T-cell (primary cell): ENCODE measurements at regions not wholly inside any gene's neighbourhood (a gene's known extent, or its start where the extent isn't known, plus 50 kb on each side); places are given as distances from the start of the nearest gene placed in this dataset.

Source experiments
- ATAC-seq, 4 experiments: fragments of 200-7000 bp in 3 of 4; fragments of 150-1000 bp in 1 of 4; cut with Tn5 transposase; replicated peaks in 1 of 4; 1 replicate in 3 of 4; 2 replicates in 1 of 4; pipeline ENCODE4 v1.10.0; 2021; ENCODE audit warnings: moderate library complexity in 3 of 4, mild to moderate bottlenecking in 2 of 4, moderate number of reproducible peaks in 1 of 4
- CTCF ChIA-PET, 2 donors: fragments of 300-600 bp; sonication (Branson Sonifier 250); formaldehyde crosslinking; loops; one replicate each; lab custom pipeline; 2022; ENCODE audit warnings: antibody characterized with exemption in 2 of 2; lab: Charles Lee
- POLR2A ChIA-PET, 2 donors: fragments of 300-600 bp; sonication (Branson Sonifier 250); formaldehyde crosslinking; loops; one replicate each; lab custom pipeline; 2022; ENCODE audit warnings: antibody characterized with exemption in 2 of 2; lab: Charles Lee
- DNase-seq, 35 experiments: peaks; one replicate each; pipeline versions ENCODE4 v3.0.0 to v3.0.0-alpha.2; 2013 to 2023
- H3K27ac ChIP-seq: one replicate; pipeline ENCODE4 v1.5.1; 2013; ENCODE audit warnings: low read length
- H3K27me3 ChIP-seq, 2 experiments: replicated peaks in 1 of 2; 1 replicate in 1 of 2; 2 replicates in 1 of 2; pipeline versions ENCODE4 v1.6.1 to v1.7.0; 2013; ENCODE audit warnings: low read length in 1 of 2, mixed read lengths in 1 of 2; ENCODE audit not compliant: control insufficient read depth in 2 of 2, insufficient read depth in 2 of 2; ENCODE audit errors: extremely low read depth in 1 of 2
- H3K36me3 ChIP-seq, 2 donors: 1 replicate in 1 of 2; 2 replicates in 1 of 2; pipeline versions ENCODE4 v1.6.1 to v1.7.0; 2013; ENCODE audit warnings: low read length in 1 of 2; ENCODE audit not compliant: control insufficient read depth in 2 of 2, insufficient read depth in 1 of 2; ENCODE audit errors: extremely low read depth in 1 of 2
- H3K4me1 ChIP-seq, 2 experiments: 1 replicate in 1 of 2; 2 replicates in 1 of 2; pipeline versions ENCODE4 v1.6.1 to v1.7.0; 2013; ENCODE audit warnings: low read length in 2 of 2, mixed read lengths in 1 of 2; ENCODE audit not compliant: insufficient read depth in 2 of 2, control insufficient read depth in 1 of 2; ENCODE audit errors: extremely low read depth in 1 of 2
- H3K4me3 ChIP-seq, 2 donors: 1 replicate in 1 of 2; 2 replicates in 1 of 2; pipeline versions ENCODE4 v1.5.1 to v1.7.0; 2013; ENCODE audit warnings: mild to moderate bottlenecking in 2 of 2, low read length in 1 of 2, moderate library complexity in 1 of 2; ENCODE audit not compliant: control insufficient read depth in 1 of 2; ENCODE audit errors: extremely low read depth in 1 of 2
- H3K9me3 ChIP-seq: 2 replicates; pipeline ENCODE4 v1.7.0; 2013
- H3K27ac Mint-ChIP-seq, 2 donors: one replicate each; pipeline ENCODE4 v1.8.0; 2020 to 2021; ENCODE audit warnings: mild to moderate bottlenecking in 2 of 2, mixed read lengths in 2 of 2
- H3K27me3 Mint-ChIP-seq, 2 donors: one replicate each; pipeline ENCODE4 v1.8.0; 2021 to 2022; ENCODE audit warnings: mixed read lengths in 2 of 2
- H3K36me3 Mint-ChIP-seq: one replicate; pipeline ENCODE4 v1.8.0; 2021; ENCODE audit warnings: mixed read lengths
- H3K4me1 Mint-ChIP-seq, 3 donors: one replicate each; pipeline ENCODE4 v1.8.0; 2020 to 2022; ENCODE audit warnings: mixed read lengths in 3 of 3, mild to moderate bottlenecking in 1 of 3
- H3K4me3 Mint-ChIP-seq, 3 donors: one replicate each; pipeline ENCODE4 v1.8.0; 2020 to 2022; ENCODE audit warnings: mild to moderate bottlenecking in 3 of 3, mixed read lengths in 3 of 3, moderate library complexity in 3 of 3
- H3K9me3 Mint-ChIP-seq, 3 donors: one replicate each; pipeline ENCODE4 v1.8.0; 2020 to 2022; ENCODE audit warnings: mixed read lengths in 3 of 3
- WGBS: methylation state at CpG from one replicate; pipeline ENCODE4 v1.1.5; 2013; ENCODE audit warnings: missing lambda C conversion rate; ENCODE audit not compliant: insufficient coverage; 5-methylcytosine and 5-hydroxymethylcytosine counted together

DNA sequence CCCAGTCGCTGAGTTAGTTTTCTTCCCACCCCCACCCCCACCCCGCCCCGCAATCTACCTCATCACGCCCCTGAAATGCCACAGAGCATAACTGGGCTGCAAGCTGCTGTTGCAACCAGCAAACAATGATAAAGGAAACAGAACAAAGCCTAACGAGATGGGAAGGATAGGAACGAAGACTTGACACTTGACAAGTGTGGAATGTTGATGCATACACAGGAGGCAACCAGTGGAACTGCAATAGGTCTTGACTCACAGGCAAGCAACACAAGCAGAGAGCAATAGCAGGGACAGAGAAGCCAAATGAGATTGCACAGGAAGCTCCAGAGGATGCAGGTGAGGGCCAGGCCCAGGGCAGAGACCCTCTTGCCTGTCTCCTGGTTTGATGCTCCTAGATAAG is 225.9 kb downstream of the IGSF11 start:
- H3K4me1 Mint-ChIP-seq = no peaks in the 10 kb centered on the region

DNA sequence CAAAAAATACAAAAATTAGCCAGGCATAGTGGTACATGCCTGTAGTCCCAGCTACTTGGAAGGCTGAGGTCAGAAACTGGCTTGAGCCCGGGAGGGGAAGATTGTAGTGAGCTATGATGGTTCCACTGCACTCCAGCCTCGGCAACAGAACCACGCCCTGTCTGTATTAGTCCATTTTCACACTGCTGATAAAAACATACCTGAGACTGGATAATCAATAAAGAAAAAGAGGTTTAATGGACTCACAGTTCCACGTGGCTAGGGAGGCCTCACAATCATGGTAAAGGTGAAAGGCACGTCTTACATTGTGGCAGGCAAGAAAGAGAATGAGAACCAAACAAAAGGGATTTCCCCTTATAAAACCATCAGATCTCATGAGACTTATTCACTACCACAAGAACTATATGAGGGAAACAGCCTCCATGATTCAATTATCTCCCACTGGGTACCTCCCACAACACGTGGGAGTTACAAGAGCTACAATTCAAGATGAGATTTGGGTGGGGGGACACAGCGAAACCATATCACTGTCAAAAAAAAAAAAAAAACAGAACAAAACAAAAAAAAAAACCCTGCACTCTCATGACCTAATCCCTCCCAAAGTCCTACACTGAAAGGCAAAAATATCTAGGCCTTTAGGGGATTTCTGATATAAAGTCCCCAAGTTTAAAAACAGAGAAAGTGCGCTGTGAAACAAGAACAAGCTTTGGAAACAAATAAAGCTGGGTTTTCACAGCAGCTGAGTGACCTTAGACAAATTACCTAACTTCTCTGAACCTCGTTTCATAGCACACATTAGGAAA is 224.7 kb downstream of the IGSF11 start:
- no peaks in the 10 kb centered on the region for H3K4me1 ChIP-seq
- ATAC-seq = no peak
- Mint-ChIP-seq H3K9me3 (peaks cover 0 to 1% (median 0%) of the 10 kb centered on the region in 3 donors), H3K27ac (no peak overlapping the region), H3K4me1 (no peaks in the 10 kb centered on the region), H3K27me3 (peaks cover 7 to 15% of the 10 kb centered on the region in 2 donors), H3K4me3 (no peak overlapping the region), H3K36me3 (no peaks in the 10 kb centered on the region)
- H3K9me3 ChIP-seq = no peaks in the 10 kb centered on the region
- no peak overlapping the region for H3K27ac ChIP-seq
- no CpG with 5 or more reads among the region's 9 CpGs for WGBS
- no peaks in the 10 kb centered on the region for H3K36me3 ChIP-seq
- no peak overlapping the region for H3K4me3 ChIP-seq
- no peaks in the 10 kb centered on the region for H3K27me3 ChIP-seq
- ChIA-PET POLR2A (interaction anchor here in 1 of 2 donors (0.6 kb wide), 2 partner anchors 27 to 654 kb away, joined by 3 to 7 read pairs; partner anchors contain the start of gene TMEM39A), CTCF (interaction anchor here in 1 of 2 donors (1.0 to 1.1 kb wide), 2 partner anchors 9 to 12 kb away, joined by 3 to 12 read pairs; no protein-coding TSS in a partner anchor)
- DNase-seq = no peak

More for the DNA sequence above, 225.9 kb downstream of the IGSF11 start:
- H3K27me3 Mint-ChIP-seq = peaks cover 6 to 18% of the 10 kb centered on the region in 2 donors
- no peak overlapping the region for H3K27ac Mint-ChIP-seq
- H3K27ac ChIP-seq = no peak overlapping the region
- H3K9me3 ChIP-seq = no peaks in the 10 kb centered on the region
- ChIA-PET POLR2A (interaction anchor here in 1 of 2 donors (0.5 kb wide), 1 partner anchor 564 kb away, joined by 3 read pairs; no protein-coding TSS in a partner anchor), CTCF (interaction anchor here in 1 of 2 donors (0.6 to 1.0 kb wide), 3 partner anchors 10 to 322 kb away, joined by 3 read pairs; no protein-coding TSS in a partner anchor)
- DNase-seq (no peak), ATAC-seq (no peak)
- H3K9me3 Mint-ChIP-seq = peaks cover 0 to 1% (median 0%) of the 10 kb centered on the region in 3 donors
- WGBS = 27% methylated on average over 2 of the region's 6 CpGs
- no peaks in the 10 kb centered on the region for H3K4me1 ChIP-seq
- no peak overlapping the region for H3K4me3 Mint-ChIP-seq
- no peak overlapping the region for H3K4me3 ChIP-seq
- H3K36me3 Mint-ChIP-seq = no peaks in the 10 kb centered on the region
- H3K27me3 ChIP-seq = no peaks in the 10 kb centered on the region
- H3K36me3 ChIP-seq = no peaks in the 10 kb centered on the region

DNA sequence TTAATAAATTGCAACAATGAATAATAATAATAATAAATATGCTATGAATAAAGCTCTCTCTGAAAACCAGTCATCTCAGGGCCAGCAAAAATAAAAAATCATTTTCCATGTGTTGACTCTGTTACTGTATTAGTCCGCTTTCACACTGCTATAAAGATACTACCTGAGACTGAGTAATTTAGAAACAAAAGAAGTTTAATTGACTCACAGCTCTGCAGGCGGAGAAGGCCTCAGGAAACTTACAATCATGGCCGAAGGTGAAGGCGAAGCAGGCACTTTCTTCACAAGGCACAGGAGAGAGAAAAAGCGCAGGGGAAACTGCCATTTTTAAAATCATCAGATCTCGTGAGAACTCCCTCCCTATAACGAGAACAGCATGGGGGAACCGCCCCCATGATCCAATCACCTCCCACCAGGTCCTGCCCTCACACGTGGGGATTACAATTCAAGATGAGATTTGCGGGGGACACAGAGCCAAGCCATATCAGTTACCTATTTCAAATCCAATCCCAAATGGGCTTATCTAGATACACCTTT is 224.1 kb downstream of the IGSF11 start:
- DNase-seq (no peak), ATAC-seq (no peak)
- Mint-ChIP-seq H3K9me3 (peaks cover 0 to 1% (median 0%) of the 10 kb centered on the region in 3 donors), H3K4me3 (peak overlapping the region in 2 of 3 donors; percentile 1 to 22), H3K27ac (no peak overlapping the region), H3K27me3 (peaks cover 8 to 17% of the 10 kb centered on the region in 2 donors), H3K4me1 (no peaks in the 10 kb centered on the region), H3K36me3 (no peaks in the 10 kb centered on the region)
- ChIA-PET CTCF (no interaction called here), POLR2A (interaction anchor here in 1 of 2 donors (0.6 kb wide), 1 partner anchor 26 kb away, joined by 3 read pairs; no protein-coding TSS in a partner anchor)
- 63% methylated on average over 3 of the region's 10 CpGs for WGBS
- Histone ChIP-seq H3K9me3 (no peaks in the 10 kb centered on the region), H3K4me1 (no peaks in the 10 kb centered on the region), H3K36me3 (no peaks in the 10 kb centered on the region), H3K4me3 (no peak overlapping the region), H3K27me3 (no peaks in the 10 kb centered on the region), H3K27ac (no peak overlapping the region)

DNA sequence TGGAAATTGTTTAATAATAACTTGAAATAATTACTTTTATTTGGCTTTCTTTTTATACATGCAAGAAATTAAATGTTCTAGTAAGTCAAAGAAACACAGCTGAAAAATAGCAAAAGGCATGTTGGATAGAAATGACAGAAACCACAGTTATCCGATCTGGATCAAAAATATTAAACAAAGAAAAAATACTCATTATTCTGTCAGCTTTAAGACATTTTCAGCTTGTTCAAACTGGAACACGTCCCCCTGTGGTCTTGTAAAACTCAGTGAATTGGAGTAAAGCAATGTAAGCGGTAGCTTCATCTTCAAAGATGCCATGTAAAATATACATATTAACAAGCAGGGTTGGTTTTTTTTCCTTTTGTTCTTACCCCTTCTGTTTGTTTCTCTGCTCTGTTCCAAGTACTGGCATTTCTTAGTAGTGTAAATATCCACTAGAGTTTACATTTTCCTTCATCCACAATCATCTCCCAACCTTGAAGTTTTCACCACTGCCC is 223.4 kb downstream of the IGSF11 start:
- Histone ChIP-seq H3K27ac (no peak overlapping the region), H3K36me3 (no peaks in the 10 kb centered on the region), H3K9me3 (no peaks in the 10 kb centered on the region), H3K4me3 (no peak overlapping the region), H3K27me3 (no peaks in the 10 kb centered on the region), H3K4me1 (no peaks in the 10 kb centered on the region)
- no peak for ATAC-seq
- CTCF ChIA-PET = interaction anchor here in 1 of 2 donors (0.6 kb wide), 1 partner anchor 13 kb away, joined by 3 read pairs; no protein-coding TSS in a partner anchor
- DNase-seq = no peak
- no CpG with 5 or more reads among the region's 3 CpGs for WGBS
- no peak overlapping the region for H3K27ac Mint-ChIP-seq
- H3K4me1 Mint-ChIP-seq = no peaks in the 10 kb centered on the region
- H3K27me3 Mint-ChIP-seq = peaks cover 9 to 22% of the 10 kb centered on the region in 2 donors
- H3K9me3 Mint-ChIP-seq = peaks cover 0 to 1% (median 0%) of the 10 kb centered on the region in 3 donors
- POLR2A ChIA-PET = no interaction called here
- no peak overlapping the region for H3K4me3 Mint-ChIP-seq
- H3K36me3 Mint-ChIP-seq = no peaks in the 10 kb centered on the region

DNA sequence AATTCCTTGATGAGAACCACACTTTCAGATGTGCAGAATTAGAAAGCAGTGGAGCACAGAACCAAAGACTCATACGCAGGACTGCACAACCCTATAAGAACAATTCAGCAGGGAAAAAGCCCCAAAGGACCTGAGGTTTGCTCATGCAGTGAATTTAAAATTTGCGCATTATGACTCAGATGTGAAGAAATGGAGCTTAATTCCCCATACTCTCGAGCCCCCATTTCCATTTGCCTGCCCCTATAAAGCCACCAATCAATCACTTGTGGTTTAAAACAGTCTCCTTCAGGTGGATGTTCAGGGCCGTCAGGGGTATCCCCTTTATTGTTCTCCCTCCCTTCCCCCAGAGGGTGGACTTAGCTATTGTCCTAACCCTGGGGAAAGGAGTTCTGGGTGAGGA is 221.2 kb downstream of the IGSF11 start:
- H3K36me3 Mint-ChIP-seq = no peaks in the 10 kb centered on the region
- H3K27ac ChIP-seq = no peak overlapping the region
- H3K36me3 ChIP-seq = no peaks in the 10 kb centered on the region
- no peaks in the 10 kb centered on the region for H3K4me1 ChIP-seq
- 80% methylated on average over 1 of the region's 4 CpGs for WGBS
- ATAC-seq (no peak), DNase-seq (no peak)
- no peak overlapping the region for H3K4me3 ChIP-seq
- peaks cover 13 to 23% of the 10 kb centered on the region in 2 donors for H3K27me3 Mint-ChIP-seq
- no peaks in the 10 kb centered on the region for H3K9me3 ChIP-seq
- no peaks in the 10 kb centered on the region for H3K9me3 Mint-ChIP-seq
- POLR2A ChIA-PET = no interaction called here
- H3K4me1 Mint-ChIP-seq = peaks cover 0 to 3% (median 2%) of the 10 kb centered on the region in 3 donors
- CTCF ChIA-PET = no interaction called here
- no peak overlapping the region for H3K27ac Mint-ChIP-seq
- no peak overlapping the region for H3K4me3 Mint-ChIP-seq
- no peaks in the 10 kb centered on the region for H3K27me3 ChIP-seq

DNA sequence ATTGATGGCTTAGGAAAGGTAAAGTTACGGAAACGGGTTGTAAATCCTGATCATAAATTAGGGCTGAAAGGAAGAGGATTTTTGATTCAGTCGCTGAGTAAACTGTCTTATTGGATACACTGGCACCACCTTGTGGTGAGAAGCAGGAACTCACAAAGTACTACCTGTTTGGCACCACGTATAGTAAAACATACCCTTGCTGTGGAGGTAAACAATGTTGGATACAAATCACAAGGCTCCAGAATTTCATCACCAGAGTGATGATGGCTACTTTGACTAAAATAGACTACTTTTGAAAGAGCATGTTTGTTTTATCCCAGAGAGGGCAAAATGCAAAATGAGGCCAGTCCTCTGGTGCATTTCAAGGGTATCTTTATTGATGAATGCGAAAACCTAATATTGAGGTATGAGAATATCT is 216.9 kb downstream of the IGSF11 start:
- Histone ChIP-seq H3K27me3 (no peaks in the 10 kb centered on the region), H3K9me3 (no peaks in the 10 kb centered on the region), H3K4me1 (no peaks in the 10 kb centered on the region), H3K4me3 (no peak overlapping the region), H3K36me3 (no peaks in the 10 kb centered on the region), H3K27ac (no peak overlapping the region)
- 16% methylated on average over 3 of the region's 5 CpGs for WGBS
- H3K4me1 Mint-ChIP-seq = peaks cover 0 to 3% (median 2%) of the 10 kb centered on the region in 3 donors
- no peaks in the 10 kb centered on the region for H3K36me3 Mint-ChIP-seq
- no peak overlapping the region for H3K4me3 Mint-ChIP-seq
- H3K27ac Mint-ChIP-seq = no peak overlapping the region
- no peaks in the 10 kb centered on the region for H3K9me3 Mint-ChIP-seq
- CTCF ChIA-PET = interaction anchor here in 1 of 2 donors (0.6 kb wide), 1 partner anchor 13 kb away, joined by 3 read pairs; no protein-coding TSS in a partner anchor
- peaks cover 10 to 19% of the 10 kb centered on the region in 2 donors for H3K27me3 Mint-ChIP-seq
- ATAC-seq = peak in 3 of 4 experiments; percentile 45 to 67 (median 48)
- DNase-seq = peak in 21 of 35 experiments; percentile 1 to 54 (median 13)
- POLR2A ChIA-PET = no interaction called here
